A673 (cell line): ENCODE measurements at regions not wholly inside any gene's neighbourhood (a gene's known extent, or its start where the extent isn't known, plus 50 kb on each side); places are given as distances from the start of the nearest gene placed in this dataset.

Experiments used
- EZH2 ChIP-seq: fragments of 200-600 bp; sonication (generic); IDR thresholded peaks from 2 replicates; pipeline ENCODE4 v1.6.1; 2017; ENCODE audit warnings: borderline replicate concordance, low read depth, mild to moderate bottlenecking, mixed read lengths, antibody characterized with exemption, low read length; ENCODE audit not compliant: poor library complexity, severe bottlenecking
- TF ChIP-seq, protein P1 (sequence below): fragments of 300-800, 200-600 bp; sonication (generic); conservative IDR thresholded peaks from 2 replicates; pipeline ENCODE4 v1.5.1; 2017; ENCODE audit warnings: low read depth, mild to moderate bottlenecking, antibody characterized with exemption, low read length, moderate library complexity, mixed read lengths

- TF ChIP-seq EZH2: no peak
- TF ChIP-seq, protein P1, sequence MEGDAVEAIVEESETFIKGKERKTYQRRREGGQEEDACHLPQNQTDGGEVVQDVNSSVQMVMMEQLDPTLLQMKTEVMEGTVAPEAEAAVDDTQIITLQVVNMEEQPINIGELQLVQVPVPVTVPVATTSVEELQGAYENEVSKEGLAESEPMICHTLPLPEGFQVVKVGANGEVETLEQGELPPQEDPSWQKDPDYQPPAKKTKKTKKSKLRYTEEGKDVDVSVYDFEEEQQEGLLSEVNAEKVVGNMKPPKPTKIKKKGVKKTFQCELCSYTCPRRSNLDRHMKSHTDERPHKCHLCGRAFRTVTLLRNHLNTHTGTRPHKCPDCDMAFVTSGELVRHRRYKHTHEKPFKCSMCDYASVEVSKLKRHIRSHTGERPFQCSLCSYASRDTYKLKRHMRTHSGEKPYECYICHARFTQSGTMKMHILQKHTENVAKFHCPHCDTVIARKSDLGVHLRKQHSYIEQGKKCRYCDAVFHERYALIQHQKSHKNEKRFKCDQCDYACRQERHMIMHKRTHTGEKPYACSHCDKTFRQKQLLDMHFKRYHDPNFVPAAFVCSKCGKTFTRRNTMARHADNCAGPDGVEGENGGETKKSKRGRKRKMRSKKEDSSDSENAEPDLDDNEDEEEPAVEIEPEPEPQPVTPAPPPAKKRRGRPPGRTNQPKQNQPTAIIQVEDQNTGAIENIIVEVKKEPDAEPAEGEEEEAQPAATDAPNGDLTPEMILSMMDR: no peak
Measured at GRCh38 chr17:74108126-74108705, 95.3 kb upstream of the RPL38 start.
